IPS DF 6.9 (cell line): ENCODE measurements at regions not wholly inside any gene's neighbourhood (a gene's known extent, or its start where the extent isn't known, plus 50 kb on each side); places are given as distances from the start of the nearest gene placed in this dataset.

Experiments
- DNase-seq: peaks from one replicate; pipeline ENCODE4 v3.0.0-alpha.2; 2013; ENCODE audit warnings: low read depth, low spot score
- H3K27ac ChIP-seq: one replicate; pipeline ENCODE4 v1.5.1; 2013; ENCODE audit warnings: low read length, control low read depth
- H3K27me3 ChIP-seq: 2 replicates; pipeline ENCODE4 v1.6.1; 2013; ENCODE audit warnings: mild to moderate bottlenecking, low read length; ENCODE audit not compliant: control insufficient read depth, insufficient read depth
- H3K36me3 ChIP-seq: 2 replicates; pipeline ENCODE4 v1.6.1; 2013; ENCODE audit warnings: low read length; ENCODE audit not compliant: control insufficient read depth, insufficient read depth
- H3K4me1 ChIP-seq: 2 replicates; pipeline ENCODE4 v1.6.1; 2013; ENCODE audit warnings: low read length; ENCODE audit not compliant: control insufficient read depth, insufficient read depth
- H3K4me3 ChIP-seq: 2 replicates; pipeline ENCODE4 v1.5.1; 2013; ENCODE audit warnings: mild to moderate bottlenecking, low read length
- H3K9me3 ChIP-seq: 2 replicates; pipeline ENCODE4 v1.6.1; 2013; ENCODE audit warnings: low read length, inconsistent platforms; ENCODE audit not compliant: control insufficient read depth, insufficient read depth
- WGBS: extraction: QIAGEN DNeasy Blood & Tissue Kit; methylation state at CpG from one replicate; pipeline ENCODE4 v1.1.7; 2013; ENCODE audit warnings: mixed read lengths, missing lambda C conversion rate; ENCODE audit not compliant: insufficient read length, insufficient coverage; 5-methylcytosine and 5-hydroxymethylcytosine counted together

GRCh38 chr1:60583696-60584095 is 498.7 kb upstream of the NFIA start:
- Histone ChIP-seq H3K9me3 (peaks cover 2% of the 10 kb centered on the region; the same call in 1 of the 2 replicates), H3K4me3 (no peak overlapping the region), H3K27ac (no peak overlapping the region), H3K27me3 (no peaks in the 10 kb centered on the region), H3K36me3 (no peaks in the 10 kb centered on the region), H3K4me1 (no peaks in the 10 kb centered on the region)
- DNase-seq = no peak
- WGBS = no CpG with 5 or more reads among the region's 3 CpGs

DNA sequence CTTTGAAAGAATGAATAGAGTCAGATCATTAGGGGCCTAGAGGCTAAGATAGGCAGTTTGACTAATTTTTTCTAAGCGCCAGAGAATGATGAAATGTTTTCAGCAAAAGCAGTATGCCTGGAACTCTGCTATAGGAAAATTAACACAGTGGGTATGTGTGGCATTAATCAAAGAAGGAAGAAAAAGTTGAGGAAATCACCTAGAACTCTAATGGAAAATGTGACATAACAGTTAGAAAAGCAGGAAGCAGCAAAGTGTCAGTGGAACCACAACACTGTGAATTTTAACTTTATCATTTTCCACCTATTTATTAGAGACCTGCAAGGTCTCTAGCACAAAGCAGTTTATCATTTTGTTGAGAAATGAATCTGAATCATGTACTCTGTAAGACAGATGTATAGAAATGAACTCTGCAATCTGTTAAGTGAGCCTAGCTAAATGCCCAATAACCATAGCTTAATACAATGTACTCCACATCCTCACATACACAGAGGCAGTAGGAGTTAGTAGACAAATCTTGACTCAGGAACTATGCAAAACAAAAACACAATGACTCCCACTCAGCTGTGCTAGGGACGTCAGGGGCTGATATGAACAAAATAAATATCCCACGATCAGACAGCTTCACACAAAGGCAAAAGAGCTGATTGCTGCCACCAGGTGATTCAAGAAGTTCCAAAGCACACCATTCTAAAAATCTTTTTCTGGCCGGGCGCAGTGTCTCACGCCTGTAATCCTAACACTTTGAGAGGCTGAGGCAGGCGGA is 500.7 kb upstream of the NFIA start:
- Histone ChIP-seq H3K27ac (no peak overlapping the region), H3K4me3 (no peak overlapping the region), H3K27me3 (no peaks in the 10 kb centered on the region), H3K4me1 (no peaks in the 10 kb centered on the region), H3K36me3 (no peaks in the 10 kb centered on the region), H3K9me3 (peaks cover 2% of the 10 kb centered on the region; the same call in 1 of the 2 replicates)
- no CpG with 5 or more reads among the region's 7 CpGs for WGBS
- no peak for DNase-seq

DNA sequence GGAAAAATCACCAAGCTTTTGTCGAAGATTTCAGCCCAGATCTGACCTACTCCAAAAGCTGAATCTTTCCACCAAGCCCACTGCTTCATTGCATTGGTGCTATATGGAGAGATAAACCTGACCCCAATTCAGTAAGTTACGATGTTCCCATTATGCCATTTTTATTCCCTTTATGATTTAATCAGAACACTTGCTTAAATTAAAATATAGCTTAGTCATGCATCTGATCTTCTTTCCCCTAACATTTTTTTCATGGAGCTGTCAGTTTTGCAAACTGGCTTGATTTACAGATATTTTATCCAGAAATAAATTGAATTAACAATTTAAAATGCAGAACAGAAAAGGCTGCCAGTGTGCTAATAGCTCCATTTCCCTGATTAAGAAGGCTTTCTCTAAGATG is 503.5 kb upstream of the C1orf87 start:
- Histone ChIP-seq H3K4me1 (peaks cover 2% of the 10 kb centered on the region), H3K27ac (no peak overlapping the region), H3K4me3 (no peak overlapping the region), H3K27me3 (no peaks in the 10 kb centered on the region), H3K9me3 (no peaks in the 10 kb centered on the region), H3K36me3 (no peaks in the 10 kb centered on the region)
- no peak for DNase-seq
- no CpG with 5 or more reads among the region's 2 CpGs for WGBS

DNA sequence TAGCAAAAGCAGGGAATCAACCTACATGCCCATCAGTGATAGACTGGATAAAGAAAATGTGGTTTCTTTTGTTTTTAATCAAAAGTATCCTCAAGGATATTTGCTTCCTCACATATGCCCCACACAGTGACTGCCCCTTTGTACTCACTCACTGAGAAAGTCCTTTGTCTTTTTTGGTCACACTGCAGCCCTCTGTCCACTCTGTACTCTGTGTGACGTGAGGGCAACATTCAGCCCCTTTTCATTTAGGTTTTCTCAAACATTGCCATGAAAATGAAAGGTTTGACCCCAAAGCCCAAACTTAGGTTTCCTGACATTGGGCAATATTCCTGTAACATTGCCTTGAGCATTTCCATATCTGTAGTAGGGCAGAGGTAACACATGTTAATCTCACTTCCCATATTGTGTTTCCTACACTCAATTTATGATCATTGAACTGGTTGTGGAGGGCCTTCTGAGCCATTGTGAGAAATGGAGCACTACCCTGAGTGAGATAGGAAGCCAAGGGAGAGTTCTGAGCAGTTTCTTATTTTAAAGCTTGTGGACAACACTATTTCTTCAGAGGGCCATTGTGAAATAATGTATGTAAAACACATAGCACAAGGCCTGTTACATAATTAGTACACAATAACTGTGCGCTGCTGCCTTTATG is 501.9 kb upstream of the C1orf87 start:
- no CpG with 5 or more reads among the region's 2 CpGs for WGBS
- no peaks in the 10 kb centered on the region for H3K27me3 ChIP-seq
- H3K9me3 ChIP-seq = no peaks in the 10 kb centered on the region
- peaks cover 2% of the 10 kb centered on the region for H3K4me1 ChIP-seq
- no peak for DNase-seq
- no peak overlapping the region for H3K27ac ChIP-seq
- H3K4me3 ChIP-seq = no peak overlapping the region
- no peaks in the 10 kb centered on the region for H3K36me3 ChIP-seq

DNA sequence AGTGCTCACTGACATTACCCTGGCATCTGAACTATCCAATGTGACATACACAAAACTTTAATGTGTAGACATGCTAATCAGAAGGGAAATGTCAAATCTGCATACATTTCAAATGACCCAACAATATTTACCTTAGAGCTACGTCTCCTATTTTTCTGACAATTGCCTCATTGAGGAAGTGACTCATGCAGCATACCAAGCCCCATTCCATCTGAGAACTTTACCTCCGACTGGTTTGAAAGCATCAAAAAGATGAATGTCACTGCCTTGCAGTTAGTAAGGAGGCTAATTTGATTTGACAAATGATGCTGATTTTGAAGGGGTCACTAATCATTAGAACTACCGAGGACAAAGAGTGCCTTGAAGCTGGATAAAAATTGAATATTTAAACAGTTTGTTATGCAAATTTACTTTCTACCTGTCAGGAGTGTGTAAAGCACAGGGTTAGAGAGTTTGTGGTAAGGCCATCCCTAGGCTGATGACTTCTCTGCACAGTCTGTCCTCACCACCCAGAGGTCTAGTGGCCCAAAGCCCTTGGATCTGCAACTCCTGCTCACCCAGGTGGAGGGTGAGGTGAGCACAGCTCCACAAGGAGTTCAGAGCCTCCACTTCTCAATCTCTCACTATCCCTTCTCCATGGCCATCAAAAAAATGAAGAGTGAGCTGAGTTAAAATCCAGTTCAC is 500.3 kb upstream of the C1orf87 start:
- Histone ChIP-seq H3K9me3 (no peaks in the 10 kb centered on the region), H3K36me3 (no peaks in the 10 kb centered on the region), H3K27me3 (no peaks in the 10 kb centered on the region), H3K27ac (no peak overlapping the region), H3K4me1 (peaks cover 2% of the 10 kb centered on the region), H3K4me3 (no peak overlapping the region)
- no peak for DNase-seq
- WGBS = no CpG with 5 or more reads among the region's 3 CpGs

DNA sequence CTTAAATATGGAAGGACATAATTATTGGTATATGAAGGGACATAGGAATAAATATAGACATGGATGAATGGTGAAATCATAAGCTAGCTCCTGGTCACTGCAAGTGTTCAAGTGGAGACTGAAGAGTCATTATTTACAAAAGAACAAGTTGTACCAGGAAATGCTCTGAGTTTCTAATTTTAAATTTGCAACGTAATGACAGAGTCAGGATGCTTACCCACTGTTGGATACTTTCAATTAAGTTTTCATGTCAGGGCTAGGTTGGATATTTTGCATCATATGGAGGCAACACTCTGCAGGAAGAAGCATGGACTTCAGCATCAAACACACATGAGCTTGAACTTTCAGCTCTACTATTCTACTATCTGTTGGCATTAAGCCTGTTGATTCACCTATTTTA is 499.6 kb upstream of the C1orf87 start:
- WGBS = no CpG with 5 or more reads among the region's 1 CpG
- H3K4me3 ChIP-seq = no peak overlapping the region
- no peaks in the 10 kb centered on the region for H3K9me3 ChIP-seq
- no peak overlapping the region for H3K27ac ChIP-seq
- DNase-seq = no peak
- H3K27me3 ChIP-seq = no peaks in the 10 kb centered on the region
- peaks cover 2% of the 10 kb centered on the region for H3K4me1 ChIP-seq
- H3K36me3 ChIP-seq = no peaks in the 10 kb centered on the region

GRCh38 chr1:60572378-60572777 is 498.8 kb upstream of the C1orf87 start:
- no CpG with 5 or more reads among the region's 4 CpGs for WGBS
- Histone ChIP-seq H3K27me3 (no peaks in the 10 kb centered on the region), H3K9me3 (no peaks in the 10 kb centered on the region), H3K4me3 (no peak overlapping the region), H3K36me3 (no peaks in the 10 kb centered on the region), H3K4me1 (peaks cover 2% of the 10 kb centered on the region), H3K27ac (no peak overlapping the region)
- no peak for DNase-seq

GRCh38 chr1:60571811-60572210 is 498.2 kb upstream of the C1orf87 start:
- H3K4me1 ChIP-seq = peaks cover 2% of the 10 kb centered on the region
- H3K4me3 ChIP-seq = no peak overlapping the region
- no peaks in the 10 kb centered on the region for H3K36me3 ChIP-seq
- no peak overlapping the region for H3K27ac ChIP-seq
- no peaks in the 10 kb centered on the region for H3K27me3 ChIP-seq
- no peak for DNase-seq
- no peaks in the 10 kb centered on the region for H3K9me3 ChIP-seq
- no CpG with 5 or more reads among the region's 1 CpG for WGBS

GRCh38 chr1:60569189-60569588 is 495.6 kb upstream of the C1orf87 start:
- Histone ChIP-seq H3K4me1 (peaks cover 2% of the 10 kb centered on the region), H3K4me3 (no peak overlapping the region), H3K27me3 (no peaks in the 10 kb centered on the region), H3K27ac (no peak overlapping the region), H3K36me3 (no peaks in the 10 kb centered on the region), H3K9me3 (no peaks in the 10 kb centered on the region)
- DNase-seq = no peak
- no CpG with 5 or more reads among the region's 2 CpGs for WGBS

DNA sequence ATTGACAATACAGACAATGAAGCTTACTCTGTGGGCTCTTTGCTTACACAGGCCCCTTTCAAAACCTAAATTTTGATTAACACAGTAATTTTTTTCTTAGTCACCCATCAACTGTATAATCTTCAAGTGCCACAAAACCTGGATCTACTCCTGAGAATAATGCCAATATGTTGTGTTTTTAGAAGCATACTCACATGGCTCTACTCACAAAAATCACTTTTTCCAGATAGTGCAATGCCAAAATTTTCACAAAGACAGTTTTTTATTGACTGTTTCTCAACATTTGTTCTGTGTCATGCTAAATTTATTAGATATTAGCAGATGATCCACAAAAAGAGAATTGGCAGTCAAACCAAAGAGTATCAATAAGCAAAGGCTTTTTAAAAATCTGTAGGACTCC is 493.7 kb upstream of the C1orf87 start:
- H3K9me3 ChIP-seq = no peaks in the 10 kb centered on the region
- no peaks in the 10 kb centered on the region for H3K36me3 ChIP-seq
- H3K4me1 ChIP-seq = no peaks in the 10 kb centered on the region
- H3K27ac ChIP-seq = no peak overlapping the region
- DNase-seq = no peak
- H3K27me3 ChIP-seq = no peaks in the 10 kb centered on the region
- no peak overlapping the region for H3K4me3 ChIP-seq
